SKM-1 (cell line): ENCODE measurements at regions not wholly inside any gene's neighbourhood (a gene's known extent, or its start where the extent isn't known, plus 50 kb on each side); places are given as distances from the start of the nearest gene placed in this dataset.
"Not testable (repeated sequence)": the region's sequence is repeated elsewhere in the genome, so short reads cannot be mapped to it uniquely, and the experiment has no call there.

Experiments
- DNase-seq: peaks from one replicate; lab custom pipeline; 2025; ENCODE audit not compliant: unreplicated experiment; lab: John Stamatoyannopoulos, UW

DNA sequence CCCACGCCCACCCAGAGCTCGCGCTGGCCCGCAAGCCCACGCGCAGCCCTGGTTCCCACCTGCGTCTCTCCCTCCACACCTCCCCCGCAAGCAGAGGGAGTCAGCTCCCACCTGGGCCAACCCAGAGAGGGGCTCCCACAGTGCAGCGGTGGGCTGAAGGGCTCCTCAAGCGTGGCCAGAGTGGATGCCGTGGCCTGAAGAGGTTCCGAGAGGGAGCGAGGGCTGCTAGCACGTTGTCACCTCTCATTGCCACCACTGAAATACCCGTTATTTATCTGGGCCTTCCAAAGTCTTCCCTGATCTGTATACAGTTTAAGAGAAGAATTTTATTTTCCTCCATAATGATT is 88.3 kb upstream of the MYLIP start:
- no peak for DNase-seq

DNA sequence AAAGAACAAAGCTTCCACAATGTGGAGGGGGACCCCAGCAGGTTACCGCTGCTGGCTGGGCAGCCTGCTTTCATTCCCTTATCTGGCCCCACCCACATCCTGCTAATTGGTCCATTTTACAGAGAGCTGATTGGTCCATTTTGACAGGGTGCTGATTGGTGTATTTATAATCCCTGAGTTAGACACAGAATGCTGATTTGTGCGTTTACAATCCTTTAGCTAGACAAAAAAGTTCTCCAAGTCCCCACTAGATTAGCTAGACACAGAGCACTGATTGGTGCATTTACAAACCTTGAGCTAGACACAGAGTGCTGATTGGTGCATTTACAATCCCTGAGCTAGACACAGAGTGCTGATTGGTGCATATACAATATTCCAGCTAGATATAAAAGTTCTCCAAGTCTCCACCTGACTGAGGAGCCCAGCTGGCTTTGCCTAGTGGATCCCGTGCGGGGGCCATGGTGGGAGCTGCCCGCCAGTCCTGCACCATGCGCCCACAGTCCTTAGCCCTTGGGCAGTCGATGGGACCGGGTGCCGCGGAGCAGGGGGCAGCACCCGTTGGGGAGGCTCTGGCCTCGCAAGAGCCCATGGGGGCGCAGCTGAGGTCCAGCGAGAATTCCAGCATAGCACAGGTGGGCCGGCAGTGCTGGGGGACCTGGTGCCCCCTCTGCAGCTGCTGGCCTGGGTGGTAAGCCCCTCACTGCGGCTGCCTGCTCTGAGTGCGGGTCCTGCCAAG is 88.8 kb upstream of the MYLIP start:
- not testable (repeated sequence) for DNase-seq

DNA sequence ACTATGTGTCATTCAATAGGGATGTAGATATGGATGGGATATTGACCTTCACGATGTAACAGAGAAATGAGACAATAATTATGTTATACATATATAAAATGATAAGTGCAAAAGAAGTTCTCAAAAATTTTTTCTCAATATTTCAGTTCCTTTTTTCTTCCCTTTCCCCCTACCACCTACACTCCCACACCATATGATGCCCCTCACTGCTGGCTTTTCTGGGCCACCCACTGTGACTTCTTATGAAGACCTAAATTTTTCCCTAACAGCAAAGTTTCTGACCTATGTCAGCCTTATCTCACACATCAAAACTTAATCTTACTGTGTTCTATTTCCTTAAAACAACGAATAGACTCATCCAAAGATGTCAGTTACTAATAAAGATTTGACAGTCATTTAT is 89.9 kb upstream of the MYLIP start:
- DNase-seq = no peak

DNA sequence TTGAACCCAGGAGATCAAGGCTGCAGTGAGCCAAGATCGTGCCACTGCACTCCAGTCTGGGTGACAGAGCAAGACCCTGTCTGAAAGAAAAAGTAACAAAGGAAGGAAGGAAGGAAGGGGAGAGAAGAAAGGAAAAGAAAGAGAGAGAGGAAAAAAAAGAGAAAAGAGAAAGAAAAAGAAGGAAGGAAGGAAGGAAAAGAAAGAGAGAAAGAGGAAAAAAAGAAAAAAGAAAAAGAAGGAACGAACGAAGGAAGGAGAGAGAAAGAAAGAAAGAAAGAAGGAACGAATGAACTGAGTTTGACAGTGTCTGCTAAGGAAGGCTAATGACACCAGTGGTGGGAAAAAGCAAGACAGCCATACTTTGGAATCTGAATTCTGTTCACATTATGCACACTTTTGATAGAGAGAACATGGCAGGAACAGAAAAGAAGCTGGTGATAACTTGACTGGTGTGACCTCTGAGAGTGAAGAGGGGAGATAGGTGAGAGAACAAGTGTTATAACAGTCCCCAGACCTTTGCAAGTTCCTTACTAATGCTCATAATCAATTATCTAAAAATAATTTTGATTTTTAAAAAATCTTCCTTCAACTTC is 93.3 kb upstream of the MYLIP start:
- no peak for DNase-seq

DNA sequence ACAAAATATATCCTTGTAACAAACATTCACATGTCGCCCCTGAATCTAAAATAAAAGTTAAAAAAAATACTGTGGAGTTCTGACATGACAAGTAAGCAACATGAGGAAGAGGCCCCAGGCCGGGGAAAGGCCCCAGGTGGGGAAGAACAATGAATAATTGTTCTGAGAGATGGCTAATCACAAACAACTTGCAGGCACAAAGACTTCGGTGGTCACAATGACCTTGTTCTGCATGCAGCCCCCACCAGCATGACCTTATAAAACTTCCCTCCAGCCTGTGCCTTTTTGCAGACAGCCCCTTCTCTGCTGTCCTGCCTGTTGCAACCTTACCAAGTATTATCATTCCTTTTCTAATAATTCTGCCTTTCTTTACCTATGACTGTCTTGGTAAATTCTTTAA is 95.7 kb upstream of the MYLIP start:
- DNase-seq = no peak

DNA sequence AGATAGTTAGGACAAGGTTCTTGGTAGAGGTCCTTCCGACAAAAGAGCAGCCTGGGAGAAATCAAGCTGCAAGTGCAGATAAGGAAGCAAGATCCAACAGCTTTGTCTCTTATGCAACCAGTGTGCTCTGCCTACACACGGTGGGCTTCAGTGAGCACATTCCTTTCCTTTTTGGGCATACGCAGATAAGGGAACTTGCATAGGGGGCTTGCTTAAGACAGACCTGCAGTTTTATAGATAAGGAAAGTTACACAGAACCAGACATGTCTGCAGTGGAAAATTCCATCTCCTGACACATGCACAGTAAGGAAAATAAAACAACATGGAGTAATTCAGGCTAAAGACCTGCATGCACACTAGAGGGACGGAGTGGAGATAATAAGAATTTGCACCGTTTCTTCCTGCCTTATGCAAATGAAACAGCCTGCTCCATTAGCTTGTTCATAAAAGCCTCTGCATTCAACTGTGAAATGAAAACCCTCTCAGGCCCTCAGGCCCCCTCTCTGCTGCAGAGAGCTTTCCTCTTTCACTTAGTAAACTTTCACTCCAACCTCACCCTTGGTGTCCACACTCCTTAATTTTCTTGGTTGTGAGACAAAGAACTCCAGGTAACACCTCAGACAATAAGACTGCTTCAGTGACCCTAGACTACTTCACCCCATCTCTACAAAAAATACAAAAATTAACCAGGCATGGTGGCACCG is 97.5 kb upstream of the MYLIP start:
- no peak for DNase-seq

DNA sequence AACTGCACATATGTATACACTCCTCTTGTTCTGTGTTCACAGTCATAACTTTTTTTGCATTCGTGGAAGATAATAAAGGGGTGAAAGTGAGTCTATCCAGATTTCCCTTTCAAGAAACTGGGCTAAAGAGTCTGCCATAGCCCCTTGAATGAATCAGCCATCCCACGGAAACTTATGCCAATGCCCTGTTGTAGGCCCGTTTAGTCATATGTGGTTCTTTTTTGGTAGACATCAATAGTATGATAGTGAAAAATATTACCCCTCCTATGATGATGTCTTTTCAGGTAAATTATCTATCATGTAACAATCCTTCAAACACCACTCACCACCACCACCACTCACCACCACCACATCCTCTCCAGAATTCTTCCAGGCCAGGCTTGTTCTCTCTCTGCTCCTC is 99.9 kb upstream of the MYLIP start:
- no peak for DNase-seq

DNA sequence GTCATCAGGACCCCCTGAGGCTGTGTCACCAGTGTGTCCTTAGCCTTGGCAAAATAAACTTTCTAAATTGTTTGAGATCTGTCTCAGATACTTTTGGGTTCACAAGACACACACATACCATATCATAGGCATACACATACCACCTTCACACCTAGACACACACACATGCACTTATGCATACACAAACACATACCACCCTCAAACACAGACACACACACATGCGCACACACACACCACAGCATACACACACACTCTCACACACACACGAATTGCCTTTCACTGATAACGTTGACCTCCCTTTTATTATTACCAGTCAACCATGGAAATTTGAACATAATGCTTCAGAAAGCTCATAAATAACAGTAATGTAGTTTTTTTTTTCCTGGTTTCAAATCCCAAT is 108.6 kb upstream of the MYLIP start:
- DNase-seq = no peak

DNA sequence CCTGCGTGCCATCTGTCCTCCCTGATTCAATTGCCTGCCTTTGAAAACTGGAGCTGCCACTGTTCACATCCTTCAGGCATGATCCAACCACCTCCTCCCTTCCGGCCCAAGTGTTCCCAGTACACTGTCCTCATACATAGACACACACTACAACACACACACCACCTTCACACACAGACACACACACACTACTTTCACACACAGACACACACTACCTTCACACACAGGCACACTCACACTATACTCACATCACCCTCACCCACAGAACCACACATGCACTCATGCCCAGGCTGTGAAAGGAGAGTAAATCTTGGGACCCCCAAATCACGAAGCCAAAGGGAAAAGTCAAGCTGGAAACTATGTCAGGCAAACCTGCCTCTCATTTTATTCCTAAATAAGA is 109.4 kb upstream of the MYLIP start:
- no peak for DNase-seq

DNA sequence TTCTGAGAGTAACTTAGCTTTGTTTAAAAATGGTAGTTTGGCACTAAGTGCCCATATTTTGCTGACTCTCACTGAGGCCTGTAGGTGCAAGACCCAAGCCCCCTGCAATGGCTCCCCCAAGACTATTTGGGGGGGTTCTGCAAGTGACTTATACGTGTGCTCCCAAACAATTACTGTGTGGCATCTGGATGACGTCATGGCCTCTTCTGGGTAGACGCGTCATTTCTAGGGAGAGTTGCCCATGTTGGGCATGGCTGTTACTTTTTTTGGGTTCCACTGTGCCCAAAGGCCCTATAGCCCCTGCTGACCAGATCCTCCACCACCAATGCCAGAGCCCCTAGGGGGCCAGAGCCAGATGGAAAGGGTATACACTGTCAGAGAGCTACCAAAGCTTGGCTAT is 110.3 kb upstream of the MYLIP start:
- DNase-seq = no peak

DNA sequence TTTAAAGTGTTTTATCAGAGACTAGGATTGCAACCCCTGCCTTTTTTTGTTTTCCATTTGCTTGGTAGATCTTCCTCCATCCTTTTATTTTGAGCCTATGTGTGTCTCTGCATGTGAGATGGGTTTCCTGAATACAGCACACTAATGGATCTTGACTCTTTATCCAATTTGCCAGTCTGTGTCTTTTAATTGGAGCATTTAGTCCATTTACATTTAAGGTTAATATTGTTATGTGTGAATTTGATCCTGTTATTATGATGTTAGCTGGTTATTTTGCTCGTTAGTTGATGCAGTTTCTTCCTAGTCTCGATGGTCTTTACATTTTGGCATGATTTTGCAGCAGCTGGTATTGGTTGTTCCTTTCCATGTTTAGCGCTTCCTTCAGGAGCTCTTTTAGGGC is 114.6 kb upstream of the MYLIP start:
- DNase-seq = not testable (repeated sequence)

DNA sequence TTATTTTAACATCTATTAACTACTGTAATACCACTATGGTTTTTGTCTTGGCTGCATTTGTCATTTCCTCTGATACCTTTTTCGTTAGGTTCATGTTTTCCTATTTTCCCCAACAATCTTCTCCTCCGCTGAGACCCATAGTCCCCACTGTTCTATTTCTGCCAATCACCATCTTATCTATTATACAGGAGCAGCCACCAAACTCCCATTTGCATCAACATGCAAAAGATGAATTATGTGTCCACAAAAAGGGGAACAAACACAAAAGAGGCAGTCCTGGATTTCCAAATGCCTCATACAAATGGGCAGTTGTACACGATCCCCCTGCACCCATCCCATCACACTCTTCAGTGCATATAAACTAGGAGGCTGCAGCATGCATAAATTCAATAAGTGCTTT is 121.7 kb upstream of the MYLIP start:
- no peak for DNase-seq

DNA sequence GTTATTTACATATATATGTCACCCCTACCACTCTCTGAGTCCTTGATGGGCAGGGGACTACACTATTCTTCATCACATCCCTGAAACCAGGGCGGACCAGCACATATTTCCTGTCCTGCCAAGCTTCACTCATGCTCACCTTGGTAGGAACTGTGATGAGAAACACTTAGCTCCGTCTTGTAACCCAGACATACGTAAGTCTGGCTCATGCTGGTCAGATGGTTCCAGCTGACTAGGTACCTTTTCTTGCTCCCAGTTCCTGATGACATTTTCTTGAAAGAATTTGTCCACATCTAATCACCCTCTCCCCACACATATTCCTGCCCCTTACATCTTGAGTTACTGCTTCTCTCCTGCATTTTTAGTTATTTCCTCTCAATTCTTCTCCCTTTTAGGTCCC is 122.2 kb upstream of the MYLIP start:
- DNase-seq = no peak

DNA sequence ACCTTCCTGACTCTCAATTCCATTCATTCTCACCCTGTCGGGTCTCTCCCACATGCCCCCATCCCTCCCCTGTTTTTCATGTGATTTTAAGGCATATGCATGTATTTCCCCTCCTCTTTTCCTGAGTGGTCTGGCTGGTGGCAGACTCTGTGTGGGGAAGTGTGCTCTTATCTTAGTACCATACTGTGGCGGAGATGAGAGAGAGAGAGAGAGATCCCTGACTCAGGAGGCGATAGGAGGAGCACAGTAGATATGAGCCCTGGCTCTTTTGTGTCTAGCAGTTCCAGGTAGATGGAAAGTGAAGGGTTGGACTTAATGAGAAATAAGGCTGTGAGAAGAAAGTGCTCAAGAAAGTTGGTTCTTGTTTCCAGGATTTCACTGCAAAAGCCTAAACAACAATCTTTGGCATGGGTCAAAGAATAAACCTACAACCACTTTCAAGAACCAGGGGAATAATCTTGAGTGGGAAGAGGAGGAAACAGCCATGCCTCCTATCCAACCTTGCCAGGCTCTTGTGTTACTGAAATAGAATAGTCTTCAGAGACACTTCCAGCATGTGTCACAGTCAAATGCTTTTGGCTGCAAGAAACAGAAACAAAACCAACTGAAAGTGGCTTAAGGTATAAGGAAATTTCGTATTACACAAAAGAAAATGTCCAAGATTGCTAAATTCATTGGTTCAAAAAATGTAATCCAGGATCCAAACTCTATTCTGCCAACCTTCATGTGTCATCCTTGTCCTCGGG is 123.8 kb upstream of the MYLIP start:
- DNase-seq = no peak

DNA sequence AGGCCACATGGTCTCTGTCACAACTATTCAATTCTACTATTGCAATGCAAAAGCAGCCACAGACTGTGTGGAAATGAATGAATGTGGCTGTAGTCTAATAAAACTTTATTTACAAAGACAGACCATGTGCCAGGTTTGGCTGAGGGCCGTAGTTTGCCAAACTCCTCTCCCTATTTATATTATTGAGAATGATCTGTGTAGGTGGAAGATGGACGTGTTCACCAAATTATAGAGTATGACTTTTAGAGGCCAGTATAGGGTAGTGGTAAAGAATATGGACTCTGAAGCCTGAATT is 125.7 kb upstream of the MYLIP start:
- DNase-seq = no peak

DNA sequence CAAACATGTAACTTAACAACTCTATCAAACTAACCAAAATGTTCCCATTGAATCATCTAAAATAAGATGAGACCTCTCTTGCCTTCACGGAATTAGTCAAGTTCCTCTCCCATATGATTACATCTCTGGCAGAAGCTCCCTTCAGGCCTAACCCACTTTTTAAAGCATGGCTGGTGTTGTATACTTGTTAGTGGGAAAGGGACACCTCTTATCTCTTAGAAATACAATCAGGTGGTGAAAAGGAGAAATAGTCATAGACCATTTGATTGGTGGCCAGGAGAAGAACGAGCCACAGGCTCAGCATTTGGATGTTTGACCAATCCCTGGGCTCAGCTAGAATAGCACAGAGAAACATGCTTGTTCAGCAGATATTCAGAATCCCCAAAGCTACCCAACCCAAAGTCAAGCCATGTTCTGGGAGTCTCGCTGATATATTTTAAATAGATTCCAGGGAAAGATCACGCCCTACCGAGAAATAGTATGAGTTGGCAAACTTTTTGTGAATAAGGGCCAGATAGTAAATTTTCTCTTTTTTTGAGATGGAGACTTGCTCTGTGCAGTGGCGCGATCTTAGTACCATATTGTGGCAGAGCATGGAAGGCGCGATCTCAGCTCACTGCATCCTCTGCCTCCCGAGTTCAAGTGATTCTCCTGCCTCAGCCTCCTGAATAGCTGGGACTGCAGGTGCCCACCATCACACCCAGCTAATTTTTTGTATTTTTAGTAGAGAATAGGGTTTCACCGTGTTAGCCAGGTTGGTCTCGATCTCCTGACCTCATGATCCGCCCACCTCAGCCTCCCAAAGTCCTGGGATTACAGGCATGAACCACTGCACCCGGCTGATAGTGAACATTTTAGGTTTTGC is 126.3 kb upstream of the MYLIP start:
- DNase-seq = no peak

DNA sequence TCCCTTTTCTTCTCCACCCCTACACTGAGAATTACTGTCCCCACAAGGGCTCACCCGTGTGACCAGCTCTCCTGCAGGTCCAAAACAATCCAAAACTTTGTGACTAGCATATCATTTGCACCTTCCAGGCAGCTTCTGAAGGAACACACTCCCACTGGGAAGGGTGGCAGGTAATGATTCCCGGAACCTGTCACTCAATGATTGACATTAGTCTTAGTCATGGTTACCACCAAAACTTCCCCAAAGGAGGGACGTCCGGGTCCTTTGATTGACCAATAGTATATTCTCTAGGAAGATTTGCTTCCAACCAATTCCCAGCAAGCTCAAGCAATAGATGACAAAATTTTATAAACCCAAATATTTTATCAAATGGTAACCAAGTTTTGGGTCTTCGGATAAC is 127.7 kb upstream of the MYLIP start:
- no peak for DNase-seq

DNA sequence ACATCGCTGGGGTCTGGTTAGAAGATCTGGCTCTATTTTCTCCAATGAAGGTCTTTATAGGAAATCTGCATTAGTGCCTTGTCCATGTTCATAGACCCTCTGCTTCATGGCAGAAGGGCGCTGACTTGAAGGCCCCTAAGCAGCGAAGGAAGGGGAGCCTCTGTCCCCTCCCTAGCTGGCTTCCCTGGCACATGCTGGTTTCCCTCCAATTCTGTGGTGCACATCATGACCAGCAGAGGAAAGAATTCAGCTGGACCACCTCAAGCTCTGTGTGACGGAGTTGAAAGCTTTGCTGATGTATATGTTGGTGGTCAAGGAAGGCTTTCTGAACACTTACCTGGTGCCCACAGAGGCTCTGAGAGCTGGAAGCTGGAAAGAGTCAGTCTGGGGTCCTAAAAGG is 129.7 kb upstream of the MYLIP start:
- no peak for DNase-seq

DNA sequence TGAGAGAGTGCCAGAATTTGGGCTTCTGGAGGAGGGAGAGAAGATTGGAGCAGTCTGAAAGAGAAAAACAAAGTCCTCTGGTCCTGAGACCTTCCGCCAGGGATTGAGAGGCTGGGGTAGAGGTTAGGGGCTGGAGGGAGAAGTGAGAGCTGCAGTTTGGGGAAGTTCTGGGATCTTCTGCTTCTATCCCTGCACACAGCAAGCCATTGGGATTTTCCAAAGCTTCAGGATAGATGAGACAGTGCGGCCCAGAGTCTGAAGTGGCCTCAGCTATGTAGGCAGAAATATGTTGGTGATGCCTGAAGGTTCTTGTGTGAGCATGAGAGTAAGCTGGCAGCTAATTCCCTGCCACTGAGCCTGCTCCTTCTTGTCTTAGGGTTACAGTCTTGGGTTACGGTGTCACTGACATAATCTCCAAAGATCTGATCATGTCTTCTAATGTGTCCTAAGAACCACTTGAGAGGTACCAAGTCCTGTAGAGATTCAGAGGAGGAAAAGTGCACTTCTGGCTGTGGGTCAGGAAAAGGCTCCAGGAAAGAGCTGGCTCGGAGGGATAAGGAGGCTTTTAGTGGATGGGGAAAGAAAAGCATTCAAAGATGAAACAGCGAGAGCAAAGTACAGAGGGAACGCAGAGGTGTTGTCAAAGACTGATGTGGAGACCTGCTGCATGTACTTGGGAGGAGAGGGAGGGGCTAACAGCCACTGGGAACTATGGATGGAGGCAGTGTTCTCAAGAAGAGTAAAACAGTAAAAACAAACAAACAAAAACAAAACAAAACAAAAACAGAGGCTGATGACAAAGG is 131.1 kb upstream of the MYLIP start:
- DNase-seq = no peak

DNA sequence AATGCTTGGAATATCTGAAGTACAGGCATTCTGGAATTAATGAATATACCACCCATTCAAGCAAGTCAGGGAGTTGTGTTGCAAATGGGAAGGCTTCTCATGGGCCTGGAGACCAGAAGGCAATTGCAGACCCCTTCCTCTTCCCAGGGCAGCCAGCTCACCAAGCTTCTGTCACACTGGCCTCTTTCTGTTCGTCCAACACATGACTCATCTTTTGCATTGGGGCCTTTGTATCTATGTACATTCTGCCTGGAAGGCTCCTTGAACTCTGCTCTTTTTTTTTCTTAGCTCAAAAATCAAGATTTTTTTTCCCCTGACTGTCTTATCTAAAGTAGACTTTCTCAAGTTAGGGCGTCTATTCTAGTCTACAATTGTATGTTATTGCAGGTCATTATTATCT is 132.9 kb upstream of the MYLIP start:
- DNase-seq = no peak
